Lower leg skin (tissue), 4 donors: ENCODE measurements at regions not wholly inside any gene's neighbourhood (a gene's known extent, or its start where the extent isn't known, plus 50 kb on each side); places are given as distances from the start of the nearest gene placed in this dataset.

Source experiments
- DNase-seq, 2 donors: peaks; one replicate each; pipeline ENCODE4 v3.0.0-alpha.2; 2019; ENCODE audit warnings: low spot score in 2 of 2
- H3K4me3 ChIP-seq: fragments of 200-600 bp; sonication (generic); 2 replicates; pipeline ENCODE4 v1.5.1; 2017; ENCODE audit warnings: mild to moderate bottlenecking, low read depth; ENCODE audit not compliant: poor library complexity, severe bottlenecking
- POLR2A ChIP-seq, 2 donors: fragments of 450-650 bp; IDR thresholded peaks; one replicate each; pipeline ENCODE4 v1.6.1; 2016 to 2017; ENCODE audit warnings: antibody characterized with exemption in 2 of 2, mild to moderate bottlenecking in 1 of 2, moderate library complexity in 1 of 2
- WGBS, 2 donors: methylation state at CpG; one replicate each; pipeline ENCODE4 v1.1.5; 2018; 5-methylcytosine and 5-hydroxymethylcytosine counted together
- intact Hi-C: fragments of 100-400 bp; cut with DNase I; formaldehyde crosslinking; loops from one replicate; pipeline ENCODE4 v1.15.0; 2023; ENCODE audit warnings: low total_unique reads
- TF ChIP-seq, protein P1 (sequence below), 3 donors: fragments of 450-650 bp; IDR thresholded peaks; one replicate each; pipeline ENCODE4 v1.5.1; 2016; ENCODE audit warnings: antibody characterized with exemption in 3 of 3, mild to moderate bottlenecking in 3 of 3, moderate library complexity in 2 of 3

DNA sequence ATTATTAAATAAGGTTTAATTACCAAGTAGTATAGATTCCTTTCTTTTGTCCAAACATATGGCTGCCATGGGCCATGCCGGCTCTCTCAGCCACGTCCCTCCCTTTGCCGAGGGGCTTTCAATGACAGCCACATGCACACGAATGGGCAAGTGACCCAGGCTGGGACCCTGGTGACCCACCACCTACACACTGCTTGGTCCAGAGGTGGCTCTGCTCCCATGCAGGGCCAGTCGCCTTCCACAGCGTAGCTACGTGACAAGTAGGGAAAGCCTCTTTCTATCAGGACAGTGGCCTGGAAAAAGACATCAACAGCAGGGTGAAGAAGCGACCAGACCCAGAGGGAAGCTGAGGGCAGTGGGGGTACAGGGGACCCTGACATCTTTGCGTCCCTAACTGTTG, 152.8 kb upstream of the CST7 start:
- intact Hi-C loops, result no loop called here
- 90 to 93% methylated on average over 9 of the region's 9 CpGs for WGBS, 2 donors
- no peak overlapping the region for H3K4me3 ChIP-seq
- no peak for TF ChIP-seq POLR2A (IDR thresholded peaks at IDR 0.05)
- TF ChIP-seq, protein P1, sequence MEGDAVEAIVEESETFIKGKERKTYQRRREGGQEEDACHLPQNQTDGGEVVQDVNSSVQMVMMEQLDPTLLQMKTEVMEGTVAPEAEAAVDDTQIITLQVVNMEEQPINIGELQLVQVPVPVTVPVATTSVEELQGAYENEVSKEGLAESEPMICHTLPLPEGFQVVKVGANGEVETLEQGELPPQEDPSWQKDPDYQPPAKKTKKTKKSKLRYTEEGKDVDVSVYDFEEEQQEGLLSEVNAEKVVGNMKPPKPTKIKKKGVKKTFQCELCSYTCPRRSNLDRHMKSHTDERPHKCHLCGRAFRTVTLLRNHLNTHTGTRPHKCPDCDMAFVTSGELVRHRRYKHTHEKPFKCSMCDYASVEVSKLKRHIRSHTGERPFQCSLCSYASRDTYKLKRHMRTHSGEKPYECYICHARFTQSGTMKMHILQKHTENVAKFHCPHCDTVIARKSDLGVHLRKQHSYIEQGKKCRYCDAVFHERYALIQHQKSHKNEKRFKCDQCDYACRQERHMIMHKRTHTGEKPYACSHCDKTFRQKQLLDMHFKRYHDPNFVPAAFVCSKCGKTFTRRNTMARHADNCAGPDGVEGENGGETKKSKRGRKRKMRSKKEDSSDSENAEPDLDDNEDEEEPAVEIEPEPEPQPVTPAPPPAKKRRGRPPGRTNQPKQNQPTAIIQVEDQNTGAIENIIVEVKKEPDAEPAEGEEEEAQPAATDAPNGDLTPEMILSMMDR (IDR thresholded peaks at IDR 0.05), result no peak
- no peak for DNase-seq

DNA sequence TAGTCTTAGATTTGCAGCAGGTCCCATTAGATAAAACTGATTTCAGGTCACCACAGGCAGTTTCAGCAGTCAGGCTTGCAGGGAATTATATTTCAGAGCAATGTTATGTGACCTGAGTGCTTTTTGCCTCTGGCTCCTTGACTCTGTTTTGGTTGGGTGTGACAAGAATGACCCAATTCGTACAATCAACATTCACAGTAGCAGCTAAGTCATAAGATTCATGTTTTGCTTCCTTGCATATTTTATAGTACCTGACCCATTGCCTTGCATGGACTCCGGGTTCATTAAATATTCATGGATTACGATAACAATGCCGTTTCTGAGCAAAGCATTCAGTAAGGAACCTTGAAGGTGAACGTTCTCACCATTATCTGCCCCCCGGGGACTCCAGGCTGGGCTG, 152.0 kb upstream of the CST7 start:
- no peak overlapping the region for H3K4me3 ChIP-seq
- intact Hi-C loops, result no loop called here
- no peak for DNase-seq
- TF ChIP-seq POLR2A (IDR thresholded peaks at IDR 0.05), result no peak
- TF ChIP-seq, protein P1 (IDR thresholded peaks at IDR 0.05), result no peak
- 76 to 82% methylated on average over 6 of the region's 6 CpGs for WGBS, 2 donors

DNA sequence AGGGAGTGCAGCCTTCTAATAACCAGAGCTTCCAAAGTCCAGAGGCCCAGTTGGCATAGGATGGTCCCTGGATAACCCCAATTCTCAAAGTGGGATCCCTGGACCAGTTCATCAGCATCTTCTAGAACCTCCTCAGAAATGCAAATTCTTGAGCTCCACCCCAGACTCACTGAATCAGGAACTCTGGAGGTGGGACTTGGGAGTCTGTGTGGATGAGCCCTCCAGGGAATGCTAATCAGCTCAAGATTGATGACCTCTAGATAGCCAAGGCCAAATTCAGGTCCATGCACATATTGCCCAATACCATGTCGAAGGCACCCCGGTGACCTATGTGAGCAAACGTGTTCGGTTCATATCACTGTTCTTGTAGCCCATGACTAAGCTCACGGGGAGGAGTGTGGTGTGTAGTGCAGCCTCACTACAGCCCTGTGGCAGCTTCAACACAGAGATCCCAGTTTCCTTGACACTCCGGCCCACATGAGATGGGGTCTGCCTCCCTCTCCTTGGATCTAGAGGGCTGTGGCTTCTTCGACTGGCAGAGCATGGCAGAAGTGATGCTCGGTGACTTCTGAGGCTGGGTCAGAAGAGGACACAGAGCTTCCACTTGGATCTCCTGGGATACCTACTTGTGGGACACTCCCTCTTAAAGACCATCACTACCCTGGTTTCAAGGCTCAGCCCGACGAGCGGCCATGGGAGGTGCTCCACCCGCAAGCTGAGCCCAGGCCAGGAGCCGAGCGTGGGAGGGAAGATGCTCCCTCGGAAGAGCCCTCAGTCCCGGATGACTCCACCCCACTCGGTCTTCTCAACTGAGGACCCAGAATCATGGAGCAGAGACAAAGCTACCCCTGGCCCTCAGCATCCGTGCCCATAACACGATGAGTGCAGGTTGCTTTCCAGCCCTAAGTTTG, 151.1 kb upstream of the CST7 start:
- DNase-seq, result no peak
- intact Hi-C loops, result no loop called here
- TF ChIP-seq, protein P1 (IDR thresholded peaks at IDR 0.05), result no peak
- no peak for TF ChIP-seq POLR2A (IDR thresholded peaks at IDR 0.05)
- H3K4me3 ChIP-seq, result no peak overlapping the region
- WGBS, 2 donors, result 86 to 92% methylated on average over 19 of the region's 19 CpGs

DNA sequence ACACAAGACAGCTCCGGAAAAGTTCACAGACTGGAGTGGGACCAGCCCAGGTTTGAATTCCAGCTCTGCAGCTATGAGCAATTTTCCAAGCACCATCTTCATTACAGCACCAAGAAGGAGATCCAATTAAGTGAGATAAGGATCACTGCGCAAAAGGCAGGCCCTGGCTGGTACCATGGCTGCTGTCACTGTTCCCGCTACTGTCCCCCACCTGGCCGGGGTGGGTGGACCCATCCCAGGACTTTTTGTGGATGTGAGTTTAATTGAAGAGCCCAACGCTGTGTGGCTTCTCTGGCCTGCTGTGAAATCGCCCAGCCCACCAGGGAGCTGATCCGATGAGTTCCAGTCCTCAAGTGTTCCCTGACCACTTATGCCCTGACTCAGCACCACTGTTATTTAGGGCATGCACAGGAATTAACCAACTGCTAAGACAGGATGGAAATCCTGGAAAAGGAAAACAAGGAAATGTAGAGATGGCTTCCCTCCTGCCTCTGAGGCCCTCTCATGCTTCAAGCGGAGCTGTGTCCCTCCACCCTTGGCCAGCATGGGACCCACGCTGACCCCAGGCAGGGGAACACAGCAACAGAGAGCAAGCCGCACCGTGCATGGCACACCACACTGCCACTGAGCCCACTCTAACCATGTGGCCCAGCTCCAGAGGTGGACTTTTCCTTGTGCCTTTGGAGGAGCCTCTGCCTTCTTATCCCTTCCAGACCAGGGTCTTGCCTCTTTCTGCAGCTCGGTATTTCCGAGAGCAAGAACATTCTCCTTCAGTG, 150.0 kb upstream of the CST7 start:
- TF ChIP-seq, protein P1 (IDR thresholded peaks at IDR 0.05), result no peak
- TF ChIP-seq POLR2A (IDR thresholded peaks at IDR 0.05), result no peak
- 84 to 87% methylated on average over 13 of the region's 13 CpGs for WGBS, 2 donors
- intact Hi-C loops, result no loop called here
- no peak for DNase-seq
- no peak overlapping the region for H3K4me3 ChIP-seq

DNA sequence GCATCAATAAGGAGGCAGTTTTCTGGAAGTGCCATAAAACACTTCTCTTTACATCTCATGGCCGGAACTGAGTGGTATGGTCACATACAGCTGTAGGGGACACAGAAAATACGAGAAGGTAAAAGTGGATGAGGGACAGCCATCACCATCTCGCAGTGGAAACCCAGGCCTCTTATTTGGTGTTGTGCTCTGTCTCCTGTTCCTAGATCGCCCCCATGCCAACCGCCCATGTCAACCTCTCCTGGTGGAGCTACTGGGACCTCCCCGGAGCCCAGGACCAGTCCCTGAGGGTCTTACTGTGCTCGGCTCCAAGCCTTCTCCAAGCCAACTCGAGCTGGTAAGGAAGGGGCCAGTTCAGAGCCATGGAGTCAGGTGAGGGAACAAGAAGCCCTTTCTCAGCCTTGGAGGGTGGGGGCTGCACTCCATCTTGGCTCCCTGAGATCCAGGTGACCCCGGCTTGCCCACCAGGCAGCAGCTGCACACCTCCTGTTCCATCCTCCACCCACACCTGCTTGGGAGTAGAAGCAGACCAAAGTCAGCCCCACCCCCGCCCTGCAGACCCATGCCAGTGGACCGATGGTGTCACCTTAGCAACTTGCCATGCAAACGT, 149.0 kb upstream of the CST7 start:
- no peak overlapping the region for H3K4me3 ChIP-seq
- no peak for DNase-seq
- intact Hi-C loops, result no loop called here
- TF ChIP-seq, protein P1 (IDR thresholded peaks at IDR 0.05), result no peak
- TF ChIP-seq POLR2A (IDR thresholded peaks at IDR 0.05), result no peak
- 78 to 83% methylated on average over 12 of the region's 12 CpGs for WGBS, 2 donors
